H4 (cell line): ENCODE measurements at regions not wholly inside any gene's neighbourhood (a gene's known extent, or its start where the extent isn't known, plus 50 kb on each side); places are given as distances from the start of the nearest gene placed in this dataset.
A peak's percentile ranks its signal among the peaks of the same experiment; 100 is the strongest.

ENCODE experiments used
- DNase-seq: peaks from one replicate; pipeline ENCODE4 v3.0.0-alpha.2; 2015; ENCODE audit warnings: low spot score

GRCh38 chr5:114250536-114250935 is 111.3 kb upstream of the KCNN2 start:
- no peak for DNase-seq

GRCh38 chr5:114252226-114252625 is 109.6 kb upstream of the KCNN2 start:
- DNase-seq = no peak

GRCh38 chr5:114255260-114255659 is 106.6 kb upstream of the KCNN2 start:
- no peak for DNase-seq

- no peak for DNase-seq
Measured at GRCh38 chr5:114261989-114262388, 99.9 kb upstream of the KCNN2 start.

- DNase-seq = no peak
Measured at GRCh38 chr5:114265432-114266060, 96.3 kb upstream of the KCNN2 start.

GRCh38 chr5:114266374-114266773 is 95.5 kb upstream of the KCNN2 start:
- DNase-seq = no peak

GRCh38 chr5:114296191-114296590 is 65.7 kb upstream of the KCNN2 start:
- DNase-seq = no peak

DNA sequence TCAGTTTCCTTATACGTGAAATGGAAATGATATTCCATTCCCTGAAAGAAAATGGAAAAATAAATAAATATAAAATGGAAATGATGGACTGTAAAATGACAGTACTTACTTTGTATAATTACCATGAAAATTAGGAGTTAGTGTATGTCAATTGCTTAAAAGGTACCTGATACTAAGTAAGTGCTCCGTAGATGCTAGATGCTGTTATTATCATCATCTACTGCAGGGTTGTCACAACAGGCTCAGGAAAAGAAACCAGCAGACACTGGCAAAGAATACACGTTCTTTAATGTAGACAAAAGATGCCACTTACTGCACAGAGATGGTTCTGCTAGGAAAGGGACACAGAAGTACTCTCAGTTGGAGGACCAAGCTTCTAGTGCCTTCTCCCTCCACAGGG is 64.0 kb upstream of the KCNN2 start:
- DNase-seq = no peak

DNA sequence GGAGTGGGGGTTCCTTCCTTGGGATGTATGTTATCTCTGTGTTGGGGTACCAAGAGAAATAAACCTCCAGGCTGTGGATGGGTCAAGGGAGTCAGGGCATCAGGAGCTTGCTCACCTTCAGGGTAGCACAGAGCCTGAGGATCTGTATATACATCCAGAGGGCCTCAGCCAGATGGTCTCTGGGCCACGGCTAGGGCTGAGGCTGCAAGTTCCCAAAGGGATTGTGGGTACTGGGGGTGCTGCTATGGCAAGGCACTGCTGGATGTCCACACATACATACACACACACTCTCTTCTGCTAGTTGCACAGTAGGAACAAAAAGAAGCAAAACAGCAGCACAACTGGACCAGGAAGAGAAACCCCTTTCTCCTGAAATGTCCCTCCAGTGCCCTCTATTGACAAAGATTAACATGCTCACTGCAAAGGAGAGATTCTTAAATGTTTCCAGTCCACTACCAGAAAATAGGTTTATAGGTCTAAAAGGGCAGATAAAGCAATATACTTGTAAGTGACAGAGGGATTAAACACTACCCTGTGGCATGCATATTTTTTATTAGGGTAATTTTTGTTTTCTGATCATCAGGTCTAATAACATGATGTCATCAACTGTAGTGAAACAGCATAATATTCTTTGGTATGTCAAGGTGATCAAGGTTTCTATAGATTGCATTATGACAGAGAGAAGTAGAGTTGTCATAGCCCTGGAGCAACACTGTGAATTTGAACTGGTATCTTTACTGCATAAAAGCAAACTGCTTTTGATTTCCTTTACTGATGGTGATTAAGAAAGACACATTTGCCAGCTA is 56.3 kb upstream of the KCNN2 start:
- DNase-seq = peak; percentile 53

- no peak for DNase-seq
Measured at GRCh38 chr5:114308017-114308416, 53.9 kb upstream of the KCNN2 start.

DNA sequence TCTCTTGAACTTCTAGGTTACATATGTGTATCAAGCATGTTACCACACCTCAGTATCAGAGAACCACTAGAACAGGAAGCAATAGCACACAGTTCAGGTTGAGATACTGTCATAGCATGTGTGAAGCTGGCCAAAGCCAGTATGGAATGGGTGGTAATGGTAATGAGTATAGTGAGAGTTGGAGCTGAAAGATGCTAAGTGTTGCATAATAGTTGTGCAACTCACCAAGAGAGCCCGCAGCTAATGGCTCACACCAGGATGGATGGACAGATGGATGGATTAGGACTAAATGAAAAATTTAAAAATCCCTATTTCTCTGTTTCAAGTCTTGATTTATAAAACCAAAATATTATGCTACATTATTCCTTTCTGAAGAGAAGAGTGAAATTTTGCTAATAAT is 53.4 kb upstream of the KCNN2 start:
- DNase-seq = no peak

DNA sequence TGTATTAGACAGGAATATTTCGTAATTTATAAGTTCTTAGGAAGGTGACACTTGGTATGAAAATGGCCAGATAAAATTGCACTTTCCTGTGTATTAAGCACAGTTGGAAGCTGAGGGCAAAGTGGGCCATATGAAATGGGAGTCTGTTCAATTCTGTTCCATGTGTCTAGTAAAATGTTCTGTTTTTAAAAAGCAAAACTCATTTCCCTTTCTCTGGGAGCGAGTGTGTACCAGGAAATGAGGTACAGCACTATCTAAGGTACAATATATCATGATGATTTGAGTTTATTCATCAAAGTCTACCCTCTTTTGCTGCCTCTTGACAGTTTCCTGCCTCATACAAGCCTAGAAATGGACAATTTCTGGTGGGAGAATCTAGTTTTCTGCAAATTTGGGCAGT is 51.2 kb upstream of the KCNN2 start:
- no peak for DNase-seq

- no peak for DNase-seq
Measured at GRCh38 chr5:114311281-114311680, 50.6 kb upstream of the KCNN2 start.

- DNase-seq = no peak
Measured at GRCh38 chr5:114311968-114312367, 49.9 kb upstream of the KCNN2 start.
